ENCODE measurements at regions not wholly inside any gene's neighbourhood (a gene's known extent, or its start where the extent isn't known, plus 50 kb on each side); places are given as distances from the start of the nearest gene placed in this dataset.

GRCh38 chr4:63632858-63633257, 776.4 kb downstream of the TECRL start:
- DNase-seq (ENCODE audit: low read depth in 2 of 2) = no peak

DNA sequence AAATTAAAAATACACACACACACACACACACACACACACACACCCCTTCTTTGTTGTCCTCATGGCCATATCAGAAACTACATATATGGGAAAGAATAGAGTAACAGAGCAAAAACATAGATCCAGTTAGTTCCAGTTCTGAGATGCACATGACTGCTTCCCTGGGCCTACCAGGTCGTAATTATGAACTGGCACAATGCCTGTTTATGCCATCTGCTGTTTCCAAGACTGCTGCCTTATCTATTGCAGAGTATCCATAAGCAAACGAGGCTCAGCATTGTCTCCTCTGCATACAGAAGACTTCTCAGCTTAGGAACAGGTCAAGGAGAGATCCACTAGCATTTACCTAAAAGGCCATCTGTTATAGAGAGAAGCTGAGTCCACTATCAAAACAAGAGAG, 789.0 kb downstream of the TECRL start:
- no peak for DNase-seq (ENCODE audit: low read depth in 2 of 2)

- DNase-seq (ENCODE audit: low read depth in 2 of 2) = no peak
Measured at GRCh38 chr4:63619771-63620170, 789.5 kb downstream of the TECRL start.

GRCh38 chr4:63618883-63619718, 790.1 kb downstream of the TECRL start:
- DNase-seq (ENCODE audit: low read depth in 2 of 2) = no peak

DNA sequence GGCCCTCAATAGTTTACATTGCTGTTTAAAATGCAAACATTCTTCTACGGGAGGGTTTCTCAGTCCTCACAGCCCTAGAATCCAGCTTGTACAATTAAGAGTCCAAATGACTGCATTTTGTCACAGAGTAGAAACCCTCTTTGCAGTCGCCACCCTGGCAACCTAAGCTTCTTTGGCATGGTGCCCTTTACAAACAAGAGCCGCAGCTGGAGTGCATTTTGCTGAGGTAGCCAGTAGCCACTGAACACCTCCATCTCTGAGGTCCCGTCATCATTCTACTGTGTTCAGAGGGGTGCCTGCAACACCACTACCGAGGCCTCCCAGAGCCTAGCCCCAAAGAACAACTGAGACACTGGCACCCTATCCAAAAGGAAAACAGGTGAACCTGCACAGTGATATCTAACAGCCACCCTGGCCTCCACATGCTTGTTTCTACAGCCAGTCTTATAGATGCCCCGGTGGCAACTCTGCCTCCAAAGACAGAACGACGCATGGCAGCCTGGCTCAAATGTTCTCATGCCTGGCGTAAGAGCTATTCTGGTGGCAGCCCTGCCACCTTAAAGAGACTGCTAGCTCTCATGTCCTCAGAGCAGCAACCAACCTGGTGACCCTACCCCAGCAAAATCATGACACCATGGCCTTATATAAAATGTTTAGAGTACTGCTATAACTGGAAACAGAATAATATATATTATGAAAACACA, 801.9 kb downstream of the TECRL start:
- no peak for DNase-seq (ENCODE audit: low read depth in 2 of 2)

- DNase-seq (ENCODE audit: low read depth in 2 of 2) = no peak
Measured at GRCh38 chr4:63589796-63590195, 819.5 kb downstream of the TECRL start.

DNA sequence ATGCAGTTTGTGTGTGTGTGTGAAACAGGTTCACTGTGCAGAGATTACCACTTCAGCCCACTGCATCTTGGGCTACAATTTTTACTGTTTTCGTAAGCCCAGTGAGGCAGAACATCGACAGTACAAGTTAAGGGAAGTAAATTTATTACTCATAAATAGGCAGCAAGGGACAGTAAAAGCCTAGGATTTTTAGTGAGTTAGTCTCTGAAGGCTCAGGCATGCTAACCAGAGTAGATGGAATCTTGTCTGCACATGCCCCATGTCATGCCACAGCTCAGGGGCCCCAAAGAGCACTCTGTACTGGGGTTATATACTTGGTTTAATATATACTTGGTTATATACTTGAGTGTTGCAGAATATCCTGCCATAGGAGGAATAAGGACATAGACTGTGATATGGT, 825.7 kb downstream of the TECRL start:
- DNase-seq (ENCODE audit: low read depth in 2 of 2) = no peak

DNA sequence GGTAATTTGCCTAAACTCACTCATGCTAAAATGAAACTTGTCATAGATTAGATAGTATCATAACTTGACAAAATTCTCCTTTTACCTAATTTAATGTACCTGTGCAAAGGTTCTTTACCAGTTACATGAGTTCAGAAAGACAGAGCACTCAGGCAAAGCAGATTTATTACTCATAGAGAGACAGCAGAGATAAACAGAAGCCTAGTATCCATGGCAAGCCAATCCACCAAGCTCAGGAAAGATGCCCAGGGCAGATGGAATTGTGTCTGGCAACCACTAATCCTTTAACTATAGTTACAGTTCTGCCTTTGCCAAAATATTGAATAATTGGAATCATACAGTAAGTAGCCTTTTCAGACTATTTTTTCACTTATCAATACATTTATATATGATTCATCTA, 826.2 kb downstream of the TECRL start:
- DNase-seq (ENCODE audit: low read depth in 2 of 2) = no peak

GRCh38 chr4:63580796-63581475, 828.3 kb downstream of the TECRL start:
- DNase-seq (ENCODE audit: low read depth in 2 of 2) = no peak

DNA sequence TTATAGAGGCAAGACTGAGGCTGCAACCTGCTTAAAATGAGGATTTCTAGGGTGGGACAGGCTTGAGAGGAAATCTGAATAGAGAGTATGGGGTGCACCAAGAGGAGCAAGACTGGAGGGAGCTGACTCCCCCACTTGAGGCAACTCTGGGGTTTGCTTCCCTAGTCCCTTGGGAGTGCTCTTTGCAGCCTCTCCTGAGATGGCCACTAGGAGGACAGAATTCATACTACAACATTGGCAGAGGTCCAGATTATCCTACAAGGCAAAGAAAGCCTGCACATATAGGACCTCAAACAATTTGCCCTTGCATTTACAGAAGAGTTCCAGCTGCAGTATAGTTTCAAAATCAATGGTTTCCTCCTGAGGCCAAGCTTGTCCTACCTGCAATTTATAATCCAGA, 830.9 kb downstream of the TECRL start:
- no peak for DNase-seq (ENCODE audit: low read depth in 2 of 2)

DNA sequence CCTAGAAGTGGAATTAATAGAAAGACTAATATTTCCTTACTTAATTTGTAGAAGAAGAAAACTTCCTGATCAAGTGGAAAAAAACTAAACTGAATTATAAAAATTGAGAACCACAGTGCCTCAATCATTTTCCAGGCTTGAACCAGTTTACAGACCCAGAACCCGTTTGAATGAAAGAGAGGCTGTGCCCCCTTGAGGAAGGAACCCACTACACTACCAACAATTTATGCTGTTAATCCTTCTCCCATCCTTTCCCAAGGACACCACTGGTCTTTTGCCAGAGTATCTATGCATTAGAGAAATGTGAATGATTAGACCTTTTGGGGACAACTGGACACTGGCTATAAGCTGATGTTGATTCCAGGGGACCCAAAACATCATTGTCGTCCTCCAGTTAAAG, 842.6 kb downstream of the TECRL start:
- no peak for DNase-seq (ENCODE audit: low read depth in 2 of 2)

GRCh38 chr4:63563288-63564014, 845.8 kb downstream of the TECRL start:
- DNase-seq (ENCODE audit: low read depth in 2 of 2) = no peak

DNA sequence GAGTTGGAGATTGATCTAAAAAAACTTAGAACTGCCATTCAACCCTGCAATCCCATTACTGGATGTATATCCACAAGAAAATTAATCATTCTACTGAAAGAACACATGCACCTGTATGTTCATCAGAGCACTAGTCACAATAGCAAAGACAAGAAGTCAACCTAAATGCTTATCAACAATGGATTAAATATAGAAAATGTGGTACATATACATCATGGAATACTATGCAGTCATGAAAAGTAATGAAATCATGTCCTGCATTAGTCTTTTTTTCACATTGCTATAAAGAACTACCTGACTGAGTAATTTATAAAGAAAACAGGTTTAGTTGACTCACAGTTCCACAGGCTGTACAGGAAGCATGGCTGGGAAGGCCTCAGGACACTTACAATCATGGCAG, 850.5 kb downstream of the TECRL start:
- no peak for DNase-seq (ENCODE audit: low read depth in 2 of 2)

DNA sequence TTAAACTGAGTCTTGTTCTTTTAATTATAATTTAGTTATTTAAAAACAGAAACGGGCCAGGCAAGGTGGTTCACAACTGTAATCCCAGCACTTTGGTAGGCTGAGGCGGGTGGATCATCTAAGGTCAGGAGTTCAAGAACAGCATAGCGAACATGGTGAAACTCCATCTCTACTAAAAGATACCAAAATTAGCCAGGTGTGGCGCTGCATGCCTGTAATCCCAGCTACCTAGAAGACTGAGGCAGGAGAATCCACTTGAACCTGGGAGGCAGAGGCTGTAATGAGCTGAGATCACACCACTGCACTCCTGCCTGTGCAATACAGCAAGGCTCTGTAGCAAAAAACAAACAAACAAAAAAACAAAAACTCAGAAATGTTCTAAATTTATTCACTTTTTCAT, 852.9 kb downstream of the TECRL start:
- no peak for DNase-seq (ENCODE audit: low read depth in 2 of 2)

DNA sequence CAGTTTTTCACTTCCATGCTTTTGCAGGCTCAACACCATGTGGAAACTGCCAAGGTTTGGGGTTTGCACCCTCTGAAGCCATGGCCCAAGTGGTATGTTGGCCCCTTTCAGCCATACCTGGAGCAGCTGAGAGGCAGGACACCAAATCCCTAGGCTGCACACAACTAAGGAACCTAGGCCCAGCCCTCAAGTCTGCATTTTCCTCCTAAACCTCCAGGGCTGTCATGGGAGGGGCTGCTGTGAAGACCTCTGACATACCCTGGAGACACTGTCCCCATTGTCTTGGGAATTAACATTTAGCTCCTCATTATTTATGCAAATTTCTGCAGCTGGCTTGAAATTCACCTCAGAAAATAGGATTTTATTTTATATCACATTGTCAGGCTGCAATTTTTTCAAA, 856.1 kb downstream of the TECRL start:
- no peak for DNase-seq (ENCODE audit: low read depth in 2 of 2)

GRCh38 chr4:63541828-63542227, 867.4 kb downstream of the TECRL start:
- no peak for DNase-seq (ENCODE audit: low read depth in 2 of 2)

GRCh38 chr4:63529581-63530337, 879.5 kb downstream of the TECRL start:
- DNase-seq (ENCODE audit: low read depth in 2 of 2) = no peak

GRCh38 chr4:63528256-63528991, 880.8 kb downstream of the TECRL start:
- DNase-seq (ENCODE audit: low read depth in 2 of 2) = no peak

- no peak for DNase-seq (ENCODE audit: low read depth in 2 of 2)
Measured at GRCh38 chr4:63526251-63526650, 883.0 kb downstream of the TECRL start.

GRCh38 chr4:63524764-63525163, 884.5 kb downstream of the TECRL start:
- DNase-seq (ENCODE audit: low read depth in 2 of 2) = no peak
